ENCODE measurements at regions not wholly inside any gene's neighbourhood (a gene's known extent, or its start where the extent isn't known, plus 50 kb on each side); places are given as distances from the start of the nearest gene placed in this dataset.
"Not testable (repeated sequence)": the region's sequence is repeated elsewhere in the genome, so short reads cannot be mapped to it uniquely, and the experiment has no call there.

DNA sequence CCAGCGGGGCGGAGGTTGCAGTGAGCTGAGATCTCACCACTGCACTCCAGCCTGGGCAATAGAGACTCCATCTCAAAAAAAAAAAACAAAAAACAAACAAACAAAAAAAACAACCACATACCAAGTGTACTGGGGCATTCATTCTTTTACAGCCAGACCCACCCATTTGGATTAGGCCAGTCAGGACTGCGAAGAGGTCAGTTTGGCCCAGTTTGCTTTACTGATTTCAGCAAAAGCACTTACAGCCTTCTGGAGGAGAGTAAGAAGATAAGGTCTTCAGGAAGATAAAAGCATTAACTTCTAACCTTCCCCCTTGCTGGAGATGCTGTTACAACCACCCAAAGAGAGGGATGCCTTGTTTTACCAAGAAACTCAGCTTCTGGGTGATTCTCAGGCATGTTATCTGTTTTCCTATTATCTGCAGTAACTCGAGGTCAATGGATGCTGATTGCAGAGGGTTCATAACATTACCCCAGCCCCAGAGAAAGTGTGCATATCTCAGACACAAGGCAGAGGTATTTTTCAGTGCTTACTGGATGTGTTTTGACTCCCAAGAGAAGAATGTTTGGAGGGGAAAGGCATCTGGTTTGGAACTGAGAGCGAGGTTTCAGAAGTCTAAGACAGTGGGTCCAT is 118.9 kb downstream of the RIN2 start:
- CTCF ChIA-PET (ENCODE audit: unreplicated experiment), result no interaction called here
- intact Hi-C loops (cut with micrococcal nuclease; ENCODE audit: unreplicated experiment), result no loop called here
- BruUV-seq (replicated peaks), result no TSS peak

DNA sequence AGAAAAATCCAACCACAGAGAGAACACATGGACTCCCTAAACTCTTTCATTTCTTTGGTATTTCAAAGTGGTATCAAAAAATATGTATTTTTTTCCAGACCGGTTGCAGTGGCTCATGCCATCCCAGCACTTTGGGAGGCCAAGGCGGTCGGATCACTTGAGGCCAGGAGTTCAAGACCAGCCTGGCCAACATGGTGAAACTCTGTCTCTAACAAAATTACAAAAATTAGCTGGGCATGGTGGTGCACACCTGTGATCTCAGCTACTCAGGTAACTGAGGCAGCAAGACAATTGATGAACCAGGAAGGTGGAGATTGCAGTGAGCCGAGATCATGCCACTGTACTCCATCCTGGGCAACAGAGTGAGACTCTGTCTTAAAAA is 121.8 kb downstream of the RIN2 start:
- POLR2A ChIA-PET; DNase-seq (ENCODE audit: low spot score); H3K79me2 ChIP-seq (ENCODE audit: insufficient read depth, low read depth, low read length); H2AFZ ChIP-seq (ENCODE audit: low read length); BruUV-seq (replicated peaks); H3K4me3 ChIP-seq (ENCODE audit: low read depth, low read length, poor library complexity, severe bottlenecking); H3K36me3 ChIP-seq (ENCODE audit: insufficient read depth, low read length); H3K9me3 ChIP-seq (ENCODE audit: low read length); H3K27ac ChIP-seq (ENCODE audit: low read depth, low read length, poor library complexity, severe bottlenecking); H3K4me1 ChIP-seq (ENCODE audit: insufficient read depth, low read length, poor library complexity, severe bottlenecking); CTCF ChIA-PET (ENCODE audit: unreplicated experiment); H3K4me2 ChIP-seq (ENCODE audit: low read length); H4K20me1 ChIP-seq (ENCODE audit: insufficient read depth, low read length); H3K9me2 ChIP-seq (ENCODE audit: insufficient read depth, low read length): not testable (repeated sequence)
- intact Hi-C loops (cut with micrococcal nuclease; ENCODE audit: unreplicated experiment), result loop anchor here (10.0 kb wide), 1 partner anchor 185 kb away; no protein-coding TSS in a partner anchor

More for the DNA sequence above, 118.9 kb downstream of the RIN2 start:
- Histone ChIP-seq H3K4me3 (ENCODE audit: low read depth, low read length, poor library complexity, severe bottlenecking) (no peak overlapping the region), H3K4me1 (ENCODE audit: insufficient read depth, low read length, poor library complexity, severe bottlenecking) (no peaks in the 10 kb centered on the region), H2AFZ (ENCODE audit: low read length) (no peak overlapping the region), H3K36me3 (ENCODE audit: insufficient read depth, low read length) (no peaks in the 10 kb centered on the region), H3K4me2 (ENCODE audit: low read length) (no peak overlapping the region), H3K9me3 (ENCODE audit: low read length) (no peaks in the 10 kb centered on the region), H3K9me2 (ENCODE audit: insufficient read depth, low read length) (no peaks in the 10 kb centered on the region), H4K20me1 (ENCODE audit: insufficient read depth, low read length) (no peaks in the 10 kb centered on the region), H3K79me2 (ENCODE audit: insufficient read depth, low read depth, low read length) (no peaks in the 10 kb centered on the region), H3K27ac (ENCODE audit: low read depth, low read length, poor library complexity, severe bottlenecking) (no peak overlapping the region)
- DNase-seq (ENCODE audit: low spot score), result no peak
- no peak for TF ChIP-seq EZH2phosphoT487 (IDR thresholded peaks at IDR 0.05; ENCODE audit: borderline replicate concordance, low read depth, low read length)
- TF ChIP-seq, protein P1, sequence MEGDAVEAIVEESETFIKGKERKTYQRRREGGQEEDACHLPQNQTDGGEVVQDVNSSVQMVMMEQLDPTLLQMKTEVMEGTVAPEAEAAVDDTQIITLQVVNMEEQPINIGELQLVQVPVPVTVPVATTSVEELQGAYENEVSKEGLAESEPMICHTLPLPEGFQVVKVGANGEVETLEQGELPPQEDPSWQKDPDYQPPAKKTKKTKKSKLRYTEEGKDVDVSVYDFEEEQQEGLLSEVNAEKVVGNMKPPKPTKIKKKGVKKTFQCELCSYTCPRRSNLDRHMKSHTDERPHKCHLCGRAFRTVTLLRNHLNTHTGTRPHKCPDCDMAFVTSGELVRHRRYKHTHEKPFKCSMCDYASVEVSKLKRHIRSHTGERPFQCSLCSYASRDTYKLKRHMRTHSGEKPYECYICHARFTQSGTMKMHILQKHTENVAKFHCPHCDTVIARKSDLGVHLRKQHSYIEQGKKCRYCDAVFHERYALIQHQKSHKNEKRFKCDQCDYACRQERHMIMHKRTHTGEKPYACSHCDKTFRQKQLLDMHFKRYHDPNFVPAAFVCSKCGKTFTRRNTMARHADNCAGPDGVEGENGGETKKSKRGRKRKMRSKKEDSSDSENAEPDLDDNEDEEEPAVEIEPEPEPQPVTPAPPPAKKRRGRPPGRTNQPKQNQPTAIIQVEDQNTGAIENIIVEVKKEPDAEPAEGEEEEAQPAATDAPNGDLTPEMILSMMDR (conservative IDR thresholded peaks at IDR 0.05; ENCODE audit: low read length), result no peak
- POLR2A ChIA-PET, result no interaction called here

DNA sequence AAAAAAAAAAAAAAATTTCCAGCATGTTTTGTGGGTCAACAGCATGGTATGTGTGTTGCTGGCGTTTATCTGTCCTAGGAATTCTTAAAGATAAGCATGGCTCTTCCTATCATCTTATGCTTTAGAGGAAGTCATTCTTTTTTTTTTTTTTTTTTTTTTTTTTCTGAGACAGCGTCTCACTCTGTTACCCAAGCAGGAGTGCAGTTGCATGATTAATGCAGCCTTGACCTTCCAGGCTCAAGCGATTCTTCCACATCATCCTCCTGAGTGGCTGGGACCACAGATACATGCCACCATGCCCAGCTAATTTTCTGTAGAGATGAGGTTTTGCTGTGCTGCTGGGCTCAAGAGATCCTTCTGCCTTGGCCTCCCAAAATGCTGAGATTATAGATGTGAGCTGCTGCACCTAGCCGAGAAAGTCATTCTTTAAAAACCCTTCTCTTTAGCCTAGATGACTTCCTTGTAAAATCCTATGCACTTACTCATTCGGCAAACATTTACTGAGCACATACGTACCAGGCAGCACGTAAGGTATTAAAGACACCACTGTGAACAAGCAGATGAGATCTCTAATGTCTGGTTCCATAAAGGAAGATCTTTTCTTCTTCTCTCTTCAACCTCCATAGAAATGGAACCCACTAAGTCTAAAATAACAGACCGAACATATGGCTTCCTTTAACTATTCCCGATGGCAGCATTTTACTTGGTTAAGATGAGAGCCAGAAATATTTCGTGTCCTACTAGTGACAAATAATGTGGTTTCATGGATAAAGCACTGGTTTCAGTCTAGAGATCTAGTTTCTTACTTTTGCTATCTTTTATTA is 122.4 kb downstream of the RIN2 start:
- TF ChIP-seq, protein P1 (conservative IDR thresholded peaks at IDR 0.05; ENCODE audit: low read length), result no peak
- no peak for TF ChIP-seq EZH2phosphoT487 (IDR thresholded peaks at IDR 0.05; ENCODE audit: borderline replicate concordance, low read depth, low read length)
- no peaks in the 10 kb centered on the region for H3K4me1 ChIP-seq (ENCODE audit: insufficient read depth, low read length, poor library complexity, severe bottlenecking)
- no peak overlapping the region for H3K27ac ChIP-seq (ENCODE audit: low read depth, low read length, poor library complexity, severe bottlenecking)
- H3K9me2 ChIP-seq (ENCODE audit: insufficient read depth, low read length), result no peaks in the 10 kb centered on the region
- H3K9me3 ChIP-seq (ENCODE audit: low read length), result no peaks in the 10 kb centered on the region
- H4K20me1 ChIP-seq (ENCODE audit: insufficient read depth, low read length), result no peaks in the 10 kb centered on the region
- no peak for DNase-seq (ENCODE audit: low spot score)
- BruUV-seq (replicated peaks), result no TSS peak
- H3K36me3 ChIP-seq (ENCODE audit: insufficient read depth, low read length), result no peaks in the 10 kb centered on the region
- H3K79me2 ChIP-seq (ENCODE audit: insufficient read depth, low read depth, low read length), result no peaks in the 10 kb centered on the region
- intact Hi-C loops (cut with micrococcal nuclease; ENCODE audit: unreplicated experiment), result loop anchor here (10.0 kb wide), 1 partner anchor 186 kb away; no protein-coding TSS in a partner anchor
- no peak overlapping the region for H2AFZ ChIP-seq (ENCODE audit: low read length)
- ChIA-PET POLR2A (interaction anchor here (0.7 kb wide), 1 partner anchor 10 kb away, joined by 7 read pairs; no protein-coding TSS in a partner anchor), CTCF (ENCODE audit: unreplicated experiment) (no interaction called here)
- H3K4me3 ChIP-seq (ENCODE audit: low read depth, low read length, poor library complexity, severe bottlenecking), result no peak overlapping the region
- H3K4me2 ChIP-seq (ENCODE audit: low read length), result no peak overlapping the region
